Lower leg skin (tissue), 4 donors: ENCODE measurements at regions not wholly inside any gene's neighbourhood (a gene's known extent, or its start where the extent isn't known, plus 50 kb on each side); places are given as distances from the start of the nearest gene placed in this dataset.

Source experiments
- DNase-seq, 2 donors: peaks; one replicate each; pipeline ENCODE4 v3.0.0-alpha.2; 2019; ENCODE audit warnings: low spot score in 2 of 2
- H3K4me3 ChIP-seq: fragments of 200-600 bp; sonication (generic); 2 replicates; pipeline ENCODE4 v1.5.1; 2017; ENCODE audit warnings: mild to moderate bottlenecking, low read depth; ENCODE audit not compliant: poor library complexity, severe bottlenecking
- CTCF ChIP-seq, 3 donors: fragments of 450-650 bp; IDR thresholded peaks; one replicate each; pipeline ENCODE4 v1.5.1; 2016; ENCODE audit warnings: antibody characterized with exemption in 3 of 3, mild to moderate bottlenecking in 3 of 3, moderate library complexity in 2 of 3
- POLR2A ChIP-seq, 2 donors: fragments of 450-650 bp; IDR thresholded peaks; one replicate each; pipeline ENCODE4 v1.6.1; 2016 to 2017; ENCODE audit warnings: antibody characterized with exemption in 2 of 2, mild to moderate bottlenecking in 1 of 2, moderate library complexity in 1 of 2
- WGBS, 2 donors: methylation state at CpG; one replicate each; pipeline ENCODE4 v1.1.5; 2018; 5-methylcytosine and 5-hydroxymethylcytosine counted together
- intact Hi-C: fragments of 100-400 bp; cut with DNase I; formaldehyde crosslinking; loops from one replicate; pipeline ENCODE4 v1.15.0; 2023; ENCODE audit warnings: low total_unique reads

GRCh38 chr3:159897331-159898075 is 91.1 kb upstream of the IL12A start:
- no peak for DNase-seq
- intact Hi-C loops, result no loop called here
- WGBS, 2 donors, result 67 to 87% methylated on average over 5 of the region's 5 CpGs
- no peak for TF ChIP-seq POLR2A (IDR thresholded peaks at IDR 0.05)
- TF ChIP-seq CTCF (IDR thresholded peaks at IDR 0.05), result no peak
- no peak overlapping the region for H3K4me3 ChIP-seq

DNA sequence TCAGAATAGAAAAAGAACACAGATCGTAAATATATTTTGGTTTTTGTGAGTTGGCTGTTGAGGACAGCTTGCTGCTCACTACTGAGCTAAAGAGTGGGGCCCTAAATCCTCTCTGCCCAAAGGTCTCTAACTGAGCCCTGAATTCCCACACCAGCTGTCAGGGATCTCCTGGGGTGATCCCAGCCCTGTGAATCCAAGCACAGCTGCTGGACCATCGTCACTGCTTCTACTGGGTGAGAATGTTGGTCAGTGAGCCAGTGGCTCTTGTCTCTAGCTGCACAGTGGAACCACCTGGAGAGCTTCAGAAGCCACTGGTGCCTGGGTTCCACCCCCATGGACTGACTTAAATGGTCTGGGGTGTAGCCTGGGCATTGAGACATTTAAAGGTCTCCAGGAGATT is 90.5 kb upstream of the IL12A start:
- H3K4me3 ChIP-seq, result no peak overlapping the region
- no peak for DNase-seq
- WGBS, 2 donors, result 76 to 91% methylated on average over 2 of the region's 2 CpGs
- TF ChIP-seq CTCF (IDR thresholded peaks at IDR 0.05) (no peak), POLR2A (IDR thresholded peaks at IDR 0.05) (no peak)
- intact Hi-C loops, result no loop called here

GRCh38 chr3:159899166-159899565 is 89.5 kb upstream of the IL12A start:
- WGBS, 2 donors, result 87 to 97% methylated on average over 1 of the region's 1 CpG
- no peak for DNase-seq
- no peak for TF ChIP-seq CTCF (IDR thresholded peaks at IDR 0.05)
- no peak for TF ChIP-seq POLR2A (IDR thresholded peaks at IDR 0.05)
- intact Hi-C loops, result no loop called here
- no peak overlapping the region for H3K4me3 ChIP-seq

DNA sequence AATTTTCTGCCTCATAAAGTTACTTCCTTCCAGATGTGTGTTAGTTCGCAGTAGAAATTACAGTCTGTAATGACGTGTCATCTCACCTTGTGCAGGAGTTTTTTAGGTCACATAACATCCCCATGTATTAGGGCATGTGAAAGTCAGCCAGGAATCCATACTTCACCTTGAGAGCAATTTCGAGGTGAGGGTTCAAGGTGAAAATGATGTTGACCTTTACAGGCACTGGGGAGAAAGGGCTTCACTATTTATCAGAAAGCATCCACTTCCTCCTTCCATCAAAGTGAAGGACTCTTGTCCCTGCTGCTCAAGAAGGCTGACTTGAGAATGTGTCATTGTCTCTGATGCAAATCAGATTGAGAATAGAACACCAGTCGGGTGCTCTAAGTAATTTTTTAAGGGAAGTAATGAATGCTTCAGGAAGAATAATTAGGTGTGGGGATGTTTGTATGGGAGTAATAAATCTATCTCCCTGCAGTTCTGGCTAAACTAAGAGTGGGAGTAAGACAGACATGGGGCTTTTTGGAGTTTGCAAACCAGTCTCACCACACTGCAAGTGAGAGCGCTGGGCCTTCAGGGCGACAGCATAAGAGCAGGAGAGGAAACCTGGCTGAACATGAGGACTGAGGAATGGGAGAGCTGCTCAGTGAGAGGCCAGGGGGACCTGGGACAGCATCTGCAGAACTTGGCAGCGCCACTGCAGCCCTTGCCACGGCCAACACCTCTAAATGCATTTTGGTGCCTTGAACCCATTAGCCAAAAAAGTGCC is 85.9 kb upstream of the IL12A start:
- DNase-seq, result no peak
- WGBS, 2 donors, result 62 to 72% methylated on average over 8 of the region's 8 CpGs

DNA sequence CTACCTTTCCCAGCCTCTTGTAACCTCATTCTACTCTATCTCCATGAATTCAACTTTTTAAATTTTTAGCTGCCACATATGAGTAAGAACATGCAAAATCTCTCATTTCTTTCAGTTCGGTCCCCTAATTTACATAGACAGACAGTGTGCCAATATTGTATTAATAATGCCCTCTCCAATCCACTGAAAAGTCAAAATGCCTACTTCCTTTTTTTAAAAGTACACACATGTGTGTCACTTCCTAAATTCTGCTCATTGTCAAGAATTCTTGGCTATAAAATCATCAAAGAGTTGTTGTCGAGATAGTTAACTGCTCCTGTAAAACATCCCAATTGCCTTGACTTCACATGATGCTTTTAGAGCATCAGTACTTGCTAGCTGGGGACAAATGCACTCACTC is 84.2 kb upstream of the IL12A start:
- no peak for DNase-seq
- H3K4me3 ChIP-seq, result no peak overlapping the region
- TF ChIP-seq CTCF (IDR thresholded peaks at IDR 0.05) (no peak), POLR2A (IDR thresholded peaks at IDR 0.05) (no peak)
- intact Hi-C loops, result no loop called here
- WGBS, 2 donors, result 53 to 55% methylated on average over 2 of the region's 2 CpGs

More for the DNA sequence above, 85.9 kb upstream of the IL12A start:
- intact Hi-C loops, result no loop called here
- H3K4me3 ChIP-seq, result no peak overlapping the region
- no peak for TF ChIP-seq CTCF (IDR thresholded peaks at IDR 0.05)
- no peak for TF ChIP-seq POLR2A (IDR thresholded peaks at IDR 0.05)
